Vagina (tissue), 2 donors: ENCODE measurements at regions not wholly inside any gene's neighbourhood (a gene's known extent, or its start where the extent isn't known, plus 50 kb on each side); places are given as distances from the start of the nearest gene placed in this dataset.

Experiments
- DNase-seq, 2 donors: peaks; one replicate each; pipeline ENCODE4 v3.0.0-alpha.2; 2017; ENCODE audit errors: extremely low spot score in 2 of 2
- H3K27ac ChIP-seq: fragments of 200-600 bp; sonication (generic); one replicate; pipeline ENCODE4 v1.5.1; 2019
- H3K27me3 ChIP-seq: fragments of 200-600 bp; sonication (generic); one replicate; pipeline ENCODE4 v1.5.1; 2019
- H3K36me3 ChIP-seq, 2 donors: fragments of 200-600 bp; sonication (generic); one replicate each; pipeline ENCODE4 v1.5.1; 2017 to 2019
- H3K4me1 ChIP-seq: fragments of 200-600 bp; sonication (generic); one replicate; pipeline ENCODE4 v1.5.1; 2019
- H3K4me3 ChIP-seq, 2 donors: fragments of 200-600 bp; sonication (generic); 1 replicate in 1 of 2; 2 replicates in 1 of 2; pipeline ENCODE4 v1.5.1; 2016 to 2019
- H3K9me3 ChIP-seq: fragments of 200-600 bp; sonication (generic); one replicate; pipeline ENCODE4 v1.5.1; 2019
- POLR2A ChIP-seq, 2 donors: fragments of 450-650 bp; IDR thresholded peaks; one replicate each; pipeline ENCODE4 v1.6.1; 2017; ENCODE audit warnings: antibody characterized with exemption in 2 of 2, mild to moderate bottlenecking in 2 of 2, moderate library complexity in 2 of 2
- POLR2AphosphoS5 ChIP-seq, 2 donors: sonication (generic); formaldehyde crosslinking; IDR thresholded peaks; one replicate each; pipeline ENCODE4 v1.9.0; 2017; ENCODE audit warnings: antibody characterized with exemption in 2 of 2, mild to moderate bottlenecking in 2 of 2, low read depth in 1 of 2; ENCODE audit not compliant: insufficient read depth in 1 of 2
- intact Hi-C: fragments of 100-400 bp; cut with DNase I; formaldehyde crosslinking; loops from one replicate; pipeline ENCODE4 v1.15.1; 2023
- TF ChIP-seq, protein P1 (sequence below), 3 experiments: fragments of 450-650 bp in 2 of 3; fragments of 200-600 bp in 1 of 3; sonication (generic) in 1 of 3; IDR thresholded peaks; one replicate each; pipeline ENCODE4 v1.5.1; 2017 to 2019; ENCODE audit warnings: antibody characterized with exemption in 3 of 3, mild to moderate bottlenecking in 2 of 3, moderate library complexity in 2 of 3

- Histone ChIP-seq H3K27ac (no peak overlapping the region), H3K9me3 (no peaks in the 10 kb centered on the region), H3K36me3 (no peaks in the 10 kb centered on the region), H3K4me3 (no peak overlapping the region), H3K27me3 (no peaks in the 10 kb centered on the region), H3K4me1 (no peaks in the 10 kb centered on the region)
- DNase-seq = no peak
- intact Hi-C loops = no loop called here
- TF ChIP-seq POLR2A (IDR thresholded peaks at IDR 0.05) (no peak), POLR2AphosphoS5 (IDR thresholded peaks at IDR 0.05; ENCODE audit: insufficient read depth in 1 of 2, low read depth in 1 of 2) (no peak)
- TF ChIP-seq, protein P1, sequence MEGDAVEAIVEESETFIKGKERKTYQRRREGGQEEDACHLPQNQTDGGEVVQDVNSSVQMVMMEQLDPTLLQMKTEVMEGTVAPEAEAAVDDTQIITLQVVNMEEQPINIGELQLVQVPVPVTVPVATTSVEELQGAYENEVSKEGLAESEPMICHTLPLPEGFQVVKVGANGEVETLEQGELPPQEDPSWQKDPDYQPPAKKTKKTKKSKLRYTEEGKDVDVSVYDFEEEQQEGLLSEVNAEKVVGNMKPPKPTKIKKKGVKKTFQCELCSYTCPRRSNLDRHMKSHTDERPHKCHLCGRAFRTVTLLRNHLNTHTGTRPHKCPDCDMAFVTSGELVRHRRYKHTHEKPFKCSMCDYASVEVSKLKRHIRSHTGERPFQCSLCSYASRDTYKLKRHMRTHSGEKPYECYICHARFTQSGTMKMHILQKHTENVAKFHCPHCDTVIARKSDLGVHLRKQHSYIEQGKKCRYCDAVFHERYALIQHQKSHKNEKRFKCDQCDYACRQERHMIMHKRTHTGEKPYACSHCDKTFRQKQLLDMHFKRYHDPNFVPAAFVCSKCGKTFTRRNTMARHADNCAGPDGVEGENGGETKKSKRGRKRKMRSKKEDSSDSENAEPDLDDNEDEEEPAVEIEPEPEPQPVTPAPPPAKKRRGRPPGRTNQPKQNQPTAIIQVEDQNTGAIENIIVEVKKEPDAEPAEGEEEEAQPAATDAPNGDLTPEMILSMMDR (IDR thresholded peaks at IDR 0.05) = no peak
These were observed 99.9 kb upstream of the ZNF32 start for GRCh38 chr10:43748560-43748959.

DNA sequence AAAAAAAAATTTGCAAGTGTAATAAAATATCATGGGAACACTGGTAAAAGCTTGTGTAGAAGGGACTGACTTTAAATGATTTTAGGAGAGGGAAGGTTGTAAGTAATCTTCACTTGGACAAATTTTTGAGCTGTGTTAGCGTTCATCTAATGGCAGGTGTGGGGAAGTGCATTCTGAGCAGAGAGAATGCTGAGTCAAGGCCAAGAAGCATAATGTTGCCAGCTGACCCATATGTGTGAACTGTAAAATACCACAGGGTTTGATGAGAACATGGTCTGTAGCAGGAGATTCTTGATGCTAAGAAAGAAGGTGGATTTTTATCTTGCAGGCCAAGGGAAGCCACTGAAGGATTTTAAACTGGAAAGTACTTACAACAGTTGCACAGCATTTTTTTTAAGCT lies 98.2 kb upstream of the ZNF32 start:
- no peaks in the 10 kb centered on the region for H3K9me3 ChIP-seq

GRCh38 chr10:43739161-43739560 lies 90.5 kb upstream of the ZNF32 start:
- TF ChIP-seq, protein P1 (IDR thresholded peaks at IDR 0.05) = no peak
- TF ChIP-seq POLR2AphosphoS5 (IDR thresholded peaks at IDR 0.05; ENCODE audit: insufficient read depth in 1 of 2, low read depth in 1 of 2) = no peak
- TF ChIP-seq POLR2A (IDR thresholded peaks at IDR 0.05) = no peak
- intact Hi-C loops = no loop called here
- Histone ChIP-seq H3K36me3 (no peaks in the 10 kb centered on the region), H3K4me3 (no peak overlapping the region), H3K4me1 (peaks cover 30% of the 10 kb centered on the region), H3K27ac (peak overlapping the region; percentile 32), H3K9me3 (no peaks in the 10 kb centered on the region), H3K27me3 (no peaks in the 10 kb centered on the region)
- no peak for DNase-seq

More for the DNA sequence above, 98.2 kb upstream of the ZNF32 start:
- Histone ChIP-seq H3K36me3 (no peaks in the 10 kb centered on the region), H3K4me3 (no peak overlapping the region), H3K27me3 (no peaks in the 10 kb centered on the region), H3K27ac (no peak overlapping the region), H3K4me1 (no peaks in the 10 kb centered on the region)
- no peak for DNase-seq
- TF ChIP-seq, protein P1 (IDR thresholded peaks at IDR 0.05) = no peak
- TF ChIP-seq POLR2AphosphoS5 (IDR thresholded peaks at IDR 0.05; ENCODE audit: insufficient read depth in 1 of 2, low read depth in 1 of 2) (no peak), POLR2A (IDR thresholded peaks at IDR 0.05) (no peak)
- intact Hi-C loops = no loop called here

- no peaks in the 10 kb centered on the region for H3K9me3 ChIP-seq
- TF ChIP-seq POLR2AphosphoS5 (IDR thresholded peaks at IDR 0.05; ENCODE audit: insufficient read depth in 1 of 2, low read depth in 1 of 2) (no peak), POLR2A (IDR thresholded peaks at IDR 0.05) (no peak)
- TF ChIP-seq, protein P1 (IDR thresholded peaks at IDR 0.05) = no peak
- no peak overlapping the region for H3K27ac ChIP-seq
- H3K4me1 ChIP-seq = peaks cover 30% of the 10 kb centered on the region
- intact Hi-C loops = no loop called here
- H3K27me3 ChIP-seq = no peaks in the 10 kb centered on the region
- H3K36me3 ChIP-seq = no peaks in the 10 kb centered on the region
- no peak overlapping the region for H3K4me3 ChIP-seq
- no peak for DNase-seq
These were observed 88.3 kb upstream of the ZNF32 start for GRCh38 chr10:43737003-43737402.

DNA sequence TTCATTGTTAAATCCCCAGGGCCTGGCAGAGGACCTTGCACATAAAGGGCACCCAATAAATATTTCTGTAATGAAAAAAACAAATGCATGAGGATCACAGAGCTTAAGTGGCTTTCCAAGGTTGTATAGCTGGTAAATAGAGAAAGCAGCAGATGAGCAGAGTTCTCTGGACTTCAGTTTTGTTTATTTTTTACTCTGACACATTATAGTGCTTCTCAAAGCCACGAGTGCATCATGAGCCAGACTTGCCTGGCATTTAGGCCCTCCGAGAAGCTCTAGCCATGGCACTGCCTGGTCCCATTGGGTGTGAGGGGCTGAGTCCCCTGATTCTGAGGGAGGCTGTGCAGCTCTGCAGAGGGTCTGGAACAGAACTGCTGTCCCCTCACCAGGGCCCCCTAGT lies 87.2 kb upstream of the ZNF32 start:
- H3K4me1 ChIP-seq = peaks cover 30% of the 10 kb centered on the region
- no peaks in the 10 kb centered on the region for H3K36me3 ChIP-seq
- TF ChIP-seq POLR2AphosphoS5 (IDR thresholded peaks at IDR 0.05; ENCODE audit: insufficient read depth in 1 of 2, low read depth in 1 of 2) (no peak), POLR2A (IDR thresholded peaks at IDR 0.05) (no peak)
- TF ChIP-seq, protein P1 (IDR thresholded peaks at IDR 0.05) = no peak
- intact Hi-C loops = no loop called here
- H3K27me3 ChIP-seq = no peaks in the 10 kb centered on the region
- H3K4me3 ChIP-seq = no peak overlapping the region
- no peak for DNase-seq
- H3K27ac ChIP-seq = no peak overlapping the region
- no peaks in the 10 kb centered on the region for H3K9me3 ChIP-seq
